ENCODE measurements at regions not wholly inside any gene's neighbourhood (a gene's known extent, or its start where the extent isn't known, plus 50 kb on each side); places are given as distances from the start of the nearest gene placed in this dataset.

- no peak for TF ChIP-seq EZH2 (IDR thresholded peaks at IDR 0.05; ENCODE audit: borderline replicate concordance, insufficient read depth, low read length, poor library complexity, severe bottlenecking)
- TF ChIP-seq CTCF (IDR thresholded peaks at IDR 0.05; ENCODE audit: poor library complexity, severe bottlenecking) = no peak
- no peak for TF ChIP-seq POLR2AphosphoS5 (IDR thresholded peaks at IDR 0.05)
- no peak for TF ChIP-seq MXI1 (conservative IDR thresholded peaks at IDR 0.05; ENCODE audit: poor library complexity, severe bottlenecking)
These were observed 611.0 kb downstream of the NLGN4X start for GRCh38 chrX:5617666-5618065.

All from neural cell (in vitro differentiated cells).